Muscle of back (tissue), 3 donors: ENCODE measurements at regions not wholly inside any gene's neighbourhood (a gene's known extent, or its start where the extent isn't known, plus 50 kb on each side); places are given as distances from the start of the nearest gene placed in this dataset.
A peak's percentile ranks its signal among the peaks of the same experiment; 100 is the strongest.
"Not testable (repeated sequence)": the region's sequence is repeated elsewhere in the genome, so short reads cannot be mapped to it uniquely, and the experiment has no call there.

Source experiments
- DNase-seq, 3 donors: peaks; one replicate each; pipeline versions ENCODE4 v3.0.0 to v3.0.0-alpha.2; 2013

DNA sequence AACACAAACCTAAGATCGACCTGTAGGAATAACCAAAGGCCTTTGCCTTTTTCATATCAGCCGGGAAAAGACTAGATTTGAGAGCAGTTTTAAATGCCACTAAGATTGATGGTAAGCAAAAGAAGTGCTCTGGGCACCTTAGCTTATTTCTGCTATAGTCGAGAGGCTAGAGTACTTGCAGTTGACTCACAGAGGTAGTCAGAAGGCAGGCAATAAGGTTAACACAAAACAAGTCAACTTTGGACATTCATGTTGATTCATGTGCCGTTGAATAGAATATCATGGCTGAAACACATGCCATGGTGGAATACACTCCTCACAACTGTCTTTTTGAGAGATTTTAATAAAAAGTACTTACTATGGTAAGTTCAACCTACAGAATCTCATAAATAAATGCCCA is 507.6 kb downstream of the ZEB2 start:
- DNase-seq = no peak

DNA sequence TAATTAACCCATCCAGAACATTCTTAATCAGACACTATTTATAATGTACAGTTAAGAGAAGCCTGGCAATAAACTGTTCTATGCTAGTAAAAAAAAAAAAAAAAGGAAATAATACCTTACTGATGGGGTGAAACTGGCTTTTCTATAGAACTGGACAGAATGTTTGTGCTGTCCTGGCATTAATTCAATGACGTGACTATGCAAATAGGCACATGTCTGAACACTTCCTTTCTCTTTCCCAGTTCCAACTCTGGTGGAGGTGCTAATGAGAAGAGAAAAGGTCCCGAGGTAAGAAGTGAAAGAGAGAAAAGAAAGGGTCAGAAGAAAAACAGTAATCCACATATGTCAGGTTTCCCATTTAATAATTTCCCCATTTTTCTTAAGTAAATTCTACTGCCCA is 508.4 kb downstream of the ZEB2 start:
- DNase-seq = no peak

DNA sequence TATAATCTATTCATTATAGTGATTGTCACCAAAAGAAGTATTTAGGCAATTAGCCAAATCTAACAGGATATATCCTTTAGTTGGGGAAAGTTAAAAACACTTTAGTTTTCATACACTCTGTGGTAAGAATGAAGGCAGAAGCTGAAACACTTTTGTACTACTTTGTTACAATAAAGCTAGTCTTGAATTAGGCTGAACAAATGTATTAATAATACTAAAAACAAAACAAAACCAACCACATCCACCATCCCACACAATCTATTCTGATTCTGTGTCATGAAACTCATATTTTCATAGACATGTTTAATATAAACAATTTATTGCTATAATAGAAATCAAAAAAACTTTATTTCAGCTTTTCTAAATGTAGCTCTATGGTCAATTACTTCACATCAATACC is 508.8 kb downstream of the ZEB2 start:
- DNase-seq = no peak

DNA sequence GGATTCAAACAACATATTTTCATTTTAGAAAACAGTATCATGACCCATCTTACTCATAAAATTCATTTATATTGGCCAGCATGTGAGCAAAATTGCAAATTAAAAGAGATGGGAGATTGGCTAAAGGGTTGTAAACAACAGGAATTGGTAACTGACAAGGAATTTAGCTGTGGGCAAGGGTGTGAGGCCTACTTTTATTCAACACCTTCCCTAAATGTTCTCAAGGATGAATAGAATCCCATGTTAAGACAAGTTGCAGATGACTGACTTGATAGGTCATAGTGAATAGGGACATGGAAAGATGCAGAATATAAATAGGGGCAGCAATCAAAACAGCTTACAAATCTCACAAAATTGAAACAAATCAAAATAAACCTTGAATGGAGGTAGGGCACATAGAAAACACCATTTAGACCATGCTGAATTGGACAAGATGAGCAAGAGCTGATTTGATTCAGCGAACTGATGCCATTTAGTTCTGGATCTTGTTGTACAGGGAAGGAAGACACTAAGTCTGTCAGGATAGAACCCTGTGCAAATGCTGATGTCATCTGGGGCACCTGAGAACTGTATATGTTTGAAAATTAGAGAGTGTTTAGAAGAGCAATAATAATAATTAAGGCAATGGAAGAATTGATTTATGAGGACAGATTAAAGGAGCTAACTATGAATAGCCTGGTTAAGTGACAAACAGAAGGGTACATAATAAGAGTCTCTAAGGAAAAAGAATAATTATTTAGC is 509.7 kb downstream of the ZEB2 start:
- no peak for DNase-seq

DNA sequence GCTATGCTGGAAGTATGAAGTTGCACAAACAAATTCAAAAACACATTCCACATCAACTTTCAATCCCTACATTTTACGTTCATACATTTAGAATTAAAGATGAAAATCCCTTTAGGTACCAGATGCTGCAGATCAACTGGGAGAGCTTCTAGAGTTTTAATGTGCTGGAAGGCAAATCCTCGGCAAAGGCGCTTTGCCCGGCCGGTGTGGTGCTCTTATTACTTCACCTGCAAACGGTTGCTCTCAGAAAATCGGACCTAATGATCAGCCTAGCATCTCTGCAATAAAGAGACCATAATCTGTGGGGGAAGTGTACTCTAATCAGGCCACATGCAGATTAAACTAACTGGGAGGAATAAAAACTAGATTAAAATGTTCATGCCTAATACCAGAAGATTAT is 513.8 kb downstream of the ZEB2 start:
- DNase-seq = no peak

DNA sequence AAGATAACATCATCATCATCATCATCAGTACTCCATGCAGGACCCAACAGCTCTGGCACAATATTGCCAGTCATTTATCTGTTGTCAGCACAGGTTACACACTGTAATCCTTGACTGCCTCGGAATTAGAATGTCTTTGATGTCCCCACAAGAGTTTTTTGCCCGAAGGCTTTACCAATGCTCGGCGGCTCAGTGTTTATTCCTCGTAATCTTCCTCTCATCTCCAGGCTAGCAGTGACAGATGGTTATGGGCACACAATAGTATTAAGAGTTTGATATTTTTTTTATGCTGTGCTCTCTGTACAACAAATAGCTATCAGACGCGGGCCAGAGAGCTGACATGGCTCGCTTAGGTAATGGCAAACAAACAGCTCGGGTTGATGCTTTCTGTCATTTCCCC is 515.2 kb downstream of the ZEB2 start:
- DNase-seq = no peak

DNA sequence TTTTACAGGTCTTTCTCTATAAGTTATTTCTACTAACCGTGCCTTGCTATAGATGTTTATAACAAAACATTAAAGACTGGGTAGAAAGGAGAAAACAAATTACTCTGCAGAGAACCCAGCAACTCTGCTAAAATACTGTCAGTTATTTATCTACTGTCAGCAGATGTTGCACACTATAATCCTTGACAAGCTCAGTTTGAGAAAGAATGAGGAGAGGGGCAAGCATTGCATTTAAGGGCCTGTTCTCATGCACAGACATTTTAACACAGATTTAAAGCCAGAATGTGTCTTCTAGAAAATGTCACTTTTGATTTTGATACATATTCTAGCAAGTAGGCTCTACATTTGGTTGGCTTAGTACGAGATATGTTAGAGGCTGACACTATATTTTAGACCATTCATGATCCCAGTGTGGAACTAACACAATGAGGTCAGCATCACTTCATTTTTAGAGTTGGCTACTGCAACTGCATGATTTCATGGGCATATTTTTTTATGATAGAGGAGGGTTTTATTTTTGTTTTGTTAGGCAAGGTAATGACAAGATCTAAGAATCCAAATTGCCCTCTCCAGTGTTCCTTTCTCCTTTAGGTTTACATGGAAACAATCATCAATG is 516.4 kb downstream of the ZEB2 start:
- DNase-seq = no peak

DNA sequence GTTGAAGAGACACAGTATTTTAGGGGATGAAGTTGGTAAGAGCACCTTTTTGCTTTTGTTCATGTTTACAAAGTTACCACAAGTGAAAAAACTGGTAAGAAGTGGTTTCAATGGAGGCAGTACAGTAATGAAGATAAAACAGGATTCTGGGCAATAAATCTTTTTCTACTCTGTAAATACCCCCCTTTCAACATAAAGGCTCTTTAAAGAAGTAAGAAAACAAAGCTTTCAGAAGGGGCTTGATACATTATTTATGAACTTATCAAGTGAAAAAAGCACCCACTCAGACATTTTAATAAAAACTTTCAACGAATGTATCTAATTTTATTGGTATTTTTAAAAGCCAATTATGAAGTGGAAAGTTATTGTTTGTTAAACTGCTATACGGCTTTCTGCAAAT is 522.9 kb downstream of the ZEB2 start:
- DNase-seq = no peak

DNA sequence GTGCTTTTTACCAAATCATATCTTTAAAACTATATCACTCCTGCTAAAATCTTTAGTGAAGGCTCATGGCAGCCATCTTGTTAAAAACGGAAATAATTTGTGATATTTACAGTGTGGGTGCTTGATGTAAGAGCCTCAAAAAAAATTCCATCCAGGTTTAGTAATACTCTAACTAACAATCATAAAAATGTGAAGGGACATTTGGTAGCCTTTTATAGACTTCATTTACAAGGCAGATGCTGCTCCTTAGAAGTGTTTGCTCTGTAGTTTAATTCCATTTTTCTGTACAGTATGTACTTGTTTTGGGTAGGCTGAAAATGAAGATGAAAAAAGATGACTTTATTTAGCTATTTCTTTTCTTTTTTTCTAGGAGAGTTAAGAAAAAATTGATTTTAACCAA is 525.0 kb downstream of the ZEB2 start:
- no peak for DNase-seq

DNA sequence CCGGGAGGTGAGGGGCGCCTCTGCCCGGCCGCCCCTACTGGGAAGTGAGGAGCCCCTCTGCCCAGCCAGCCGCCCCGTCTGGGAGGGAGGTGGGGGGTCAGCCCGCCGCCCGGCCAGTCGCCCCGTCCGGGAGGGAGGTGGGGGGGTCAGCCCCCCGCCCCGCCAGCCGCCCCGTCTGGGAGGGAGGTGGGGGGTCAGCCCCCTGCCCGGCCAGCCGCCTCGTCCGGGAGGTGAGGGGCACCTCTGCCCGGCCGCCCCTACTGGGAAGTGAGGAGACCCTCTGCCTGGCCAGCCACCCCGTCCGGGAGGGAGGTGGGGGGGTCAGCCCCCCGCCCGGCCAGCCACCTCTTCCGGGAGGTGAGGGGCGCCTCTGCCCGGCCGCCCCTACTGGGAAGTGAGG is 528.3 kb downstream of the ZEB2 start:
- not testable (repeated sequence) for DNase-seq

DNA sequence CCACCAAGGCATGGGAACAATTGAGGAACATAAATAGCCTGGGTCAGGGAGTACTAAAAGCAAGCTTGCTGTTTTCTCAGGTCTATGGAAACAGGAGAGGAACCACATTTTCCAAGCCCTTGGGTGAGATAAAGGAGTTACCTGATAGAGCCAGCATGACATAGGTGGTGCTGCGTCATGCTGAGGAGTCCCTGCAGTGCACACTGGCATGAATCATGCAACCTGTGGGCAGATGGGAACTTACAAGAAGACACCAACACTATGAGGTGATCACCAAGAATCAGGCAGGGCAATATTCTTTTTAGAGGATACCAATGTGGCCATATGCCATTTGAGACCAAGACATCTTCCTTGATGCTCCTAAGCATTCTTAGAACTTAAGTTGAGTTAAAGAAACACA is 531.8 kb downstream of the ZEB2 start:
- no peak for DNase-seq

DNA sequence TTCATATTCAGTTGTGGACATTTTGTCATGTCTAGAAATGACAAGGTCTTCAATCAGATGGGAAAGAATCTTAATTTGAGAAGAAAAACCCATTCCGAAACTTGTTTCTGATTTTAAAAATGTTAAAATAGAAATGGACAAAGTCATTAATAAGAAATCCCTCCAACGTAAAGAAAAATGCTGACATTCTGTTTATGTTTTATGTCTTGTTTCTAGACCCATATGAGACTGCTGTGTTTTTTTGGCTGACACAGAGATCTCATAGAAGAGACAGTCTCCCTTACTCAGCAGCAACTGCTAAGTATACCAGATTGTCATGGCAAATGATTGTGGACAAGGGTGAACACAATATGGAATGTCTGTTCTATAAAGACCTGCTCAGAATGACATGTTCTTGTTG is 538.5 kb downstream of the ZEB2 start:
- DNase-seq = no peak

DNA sequence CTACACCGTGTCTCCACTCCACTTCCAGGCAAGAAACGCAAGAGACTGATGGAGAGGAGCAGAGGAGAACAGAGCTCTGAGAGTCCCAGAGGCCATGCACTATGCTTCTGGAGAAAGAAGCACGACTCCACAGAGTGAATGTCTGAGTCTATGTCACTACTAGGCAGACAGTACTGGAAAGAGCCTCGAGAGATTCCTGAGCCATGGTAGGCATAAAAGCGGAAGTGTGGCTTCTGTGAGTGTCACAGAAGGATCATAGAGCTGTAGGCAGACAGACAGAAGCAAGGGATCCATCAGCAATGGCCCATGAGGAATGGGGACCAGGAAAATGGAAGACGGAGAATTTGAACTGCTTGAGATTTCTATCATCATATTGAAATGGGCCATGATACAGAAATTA is 542.6 kb downstream of the ZEB2 start:
- DNase-seq = no peak

DNA sequence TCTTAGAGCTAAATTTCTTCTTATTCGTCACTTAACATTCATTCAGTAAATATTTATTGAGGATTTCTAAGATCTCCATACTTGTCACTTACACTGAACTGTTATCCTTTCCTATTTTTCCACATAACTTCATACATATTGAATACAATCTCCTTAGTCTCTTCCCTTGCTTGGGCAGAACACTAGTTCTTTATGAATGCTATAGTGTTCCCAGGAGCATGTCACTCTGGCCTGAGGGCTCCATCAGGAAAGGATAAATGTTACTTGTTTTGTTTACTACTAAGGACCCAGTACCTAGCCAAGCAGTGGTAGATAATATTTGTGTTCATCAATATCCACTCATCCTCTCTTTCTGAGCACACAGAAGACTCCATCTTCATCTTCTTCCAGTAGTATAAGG is 544.7 kb downstream of the ZEB2 start:
- DNase-seq = no peak

DNA sequence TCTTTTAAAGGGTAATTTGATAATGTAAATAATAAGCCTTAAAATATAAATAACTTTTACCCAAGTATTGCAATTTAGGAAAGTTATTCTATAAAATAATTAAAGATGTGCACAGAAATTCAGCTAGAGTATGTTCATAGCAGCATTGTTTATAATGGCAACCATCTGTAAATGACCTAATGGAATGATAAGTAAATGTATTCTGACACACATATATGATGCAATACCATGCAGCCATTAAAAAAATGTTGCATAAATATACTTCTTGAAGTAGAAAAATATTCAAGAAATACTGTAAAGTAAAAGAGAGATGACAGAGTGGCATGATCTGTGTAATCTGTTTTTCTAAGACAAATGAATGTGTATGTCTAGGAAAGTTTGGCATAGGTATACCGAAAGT is 545.7 kb downstream of the ZEB2 start:
- DNase-seq = no peak

DNA sequence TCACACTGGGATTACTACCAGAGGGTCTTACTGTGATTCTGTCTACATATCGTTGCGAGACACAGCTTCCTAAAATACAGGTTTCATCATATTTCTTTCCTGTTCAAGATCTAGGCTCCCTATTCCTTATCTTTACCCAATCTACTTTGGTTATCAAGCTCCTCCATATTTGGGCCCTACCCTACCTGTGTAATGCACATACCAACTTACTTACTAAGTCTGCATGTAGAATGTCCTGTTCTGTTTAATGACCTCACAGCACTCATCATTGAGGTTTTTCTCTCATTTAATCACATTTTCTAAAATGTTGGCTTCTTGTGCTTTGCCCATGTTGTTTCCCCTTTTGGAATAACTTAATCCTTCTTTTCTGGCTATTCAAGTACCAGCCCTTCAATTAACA is 551.1 kb downstream of the ZEB2 start:
- DNase-seq = no peak

DNA sequence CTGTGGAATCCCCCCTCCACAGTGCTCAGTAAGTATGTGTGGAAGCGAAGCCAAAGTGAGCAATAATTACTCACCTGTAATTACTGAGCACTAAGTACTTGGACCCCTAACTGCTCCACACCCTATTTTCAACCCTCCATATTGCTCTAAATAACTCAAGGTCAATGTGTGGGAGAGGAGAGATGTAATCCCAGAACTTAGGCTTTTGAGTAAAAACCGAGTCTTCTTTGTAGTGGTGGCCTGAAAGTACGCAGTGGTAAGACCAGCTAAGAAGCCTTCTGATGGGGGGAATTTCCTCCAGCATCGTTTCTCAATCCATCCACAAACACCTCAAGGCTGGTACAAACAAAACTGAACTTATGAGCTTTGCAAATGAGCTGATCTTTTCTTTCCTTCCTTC is 551.6 kb downstream of the ZEB2 start:
- no peak for DNase-seq

DNA sequence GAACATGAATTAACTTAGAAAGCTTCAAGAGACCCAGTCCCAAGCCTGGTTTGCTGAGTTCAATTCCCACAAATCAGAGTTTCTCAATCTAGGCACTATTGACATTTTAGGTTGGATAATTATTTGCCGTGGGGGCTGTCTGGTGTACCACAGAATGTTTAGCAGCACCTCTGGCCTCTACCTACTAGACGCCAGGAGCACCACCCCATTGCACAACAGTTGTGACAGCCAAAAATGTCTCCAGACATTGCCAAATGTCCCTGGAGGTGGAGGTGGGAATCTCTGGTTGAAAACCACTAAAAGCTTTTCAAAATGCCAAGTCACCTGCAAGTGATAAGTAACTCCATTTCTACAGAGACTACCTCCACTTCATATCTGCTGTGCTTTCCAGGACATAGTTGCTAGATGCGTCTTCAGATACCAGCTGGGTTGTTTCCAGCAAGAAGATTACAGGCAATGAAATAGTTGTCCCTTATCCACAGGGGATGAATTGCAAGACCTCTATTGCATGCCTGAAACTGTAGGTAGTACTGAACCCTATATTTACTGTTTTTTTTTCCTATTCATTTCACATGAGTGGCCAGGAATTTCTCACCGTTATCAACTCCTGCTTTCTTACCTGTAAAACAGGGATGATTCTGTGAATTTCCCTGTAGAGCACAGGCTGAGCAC is 554.3 kb downstream of the ZEB2 start:
- no peak for DNase-seq

DNA sequence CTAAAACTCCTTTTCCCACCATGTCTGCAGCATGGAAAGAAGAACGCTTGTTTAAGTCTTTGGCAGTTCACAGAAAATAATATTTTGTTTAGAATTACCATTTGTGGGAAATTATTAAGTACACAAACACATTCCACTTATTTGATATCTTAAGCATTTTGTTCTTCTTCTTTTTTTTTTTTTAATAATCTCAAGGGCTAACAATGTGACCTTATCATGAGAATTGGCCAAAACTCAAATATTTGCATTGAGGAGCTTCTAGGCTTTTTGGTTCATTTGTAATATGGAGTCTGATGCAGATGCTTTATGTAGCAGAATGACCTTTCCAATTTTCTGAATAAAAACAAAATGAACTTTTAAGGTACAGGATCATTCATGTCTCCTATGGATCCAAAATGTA is 555.0 kb downstream of the ZEB2 start:
- DNase-seq = no peak

DNA sequence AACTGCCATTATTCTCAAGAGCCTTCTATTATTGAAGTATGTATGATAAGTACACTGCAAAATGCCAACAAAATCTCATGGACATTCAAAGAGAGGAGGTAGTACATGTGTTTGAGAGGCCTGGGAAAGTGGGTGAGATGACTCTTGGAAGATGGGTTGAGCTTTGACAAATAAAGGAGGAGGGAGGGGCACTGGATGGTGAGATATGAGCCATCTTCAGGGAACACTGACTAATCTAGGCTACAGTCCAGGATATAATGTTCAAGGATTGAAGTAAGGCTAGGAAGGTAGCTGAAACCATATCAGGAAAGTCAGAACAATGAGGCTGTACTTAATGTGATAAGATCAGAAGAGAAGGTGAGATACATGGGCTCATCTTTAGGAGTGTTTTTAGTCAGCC is 559.7 kb downstream of the ZEB2 start:
- no peak for DNase-seq

DNA sequence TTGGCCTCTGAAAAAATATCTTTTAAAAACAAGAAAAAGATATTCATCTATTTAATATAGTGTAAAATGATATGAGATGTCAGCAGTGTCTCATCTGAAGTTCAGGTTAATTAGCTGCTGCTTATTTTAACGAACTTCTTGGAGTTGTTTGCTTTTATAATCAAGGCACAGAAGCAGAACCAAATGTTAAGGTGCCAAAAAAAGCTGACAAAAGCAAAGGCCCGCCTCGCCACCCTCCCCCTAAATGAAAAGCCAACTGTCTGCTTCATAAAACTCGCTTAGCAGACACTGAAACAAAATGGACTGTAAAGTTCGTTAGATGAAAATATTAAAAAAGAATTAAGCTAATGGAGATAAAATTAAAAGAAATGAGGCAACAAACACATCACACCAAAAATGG is 562.6 kb downstream of the ZEB2 start:
- no peak for DNase-seq

DNA sequence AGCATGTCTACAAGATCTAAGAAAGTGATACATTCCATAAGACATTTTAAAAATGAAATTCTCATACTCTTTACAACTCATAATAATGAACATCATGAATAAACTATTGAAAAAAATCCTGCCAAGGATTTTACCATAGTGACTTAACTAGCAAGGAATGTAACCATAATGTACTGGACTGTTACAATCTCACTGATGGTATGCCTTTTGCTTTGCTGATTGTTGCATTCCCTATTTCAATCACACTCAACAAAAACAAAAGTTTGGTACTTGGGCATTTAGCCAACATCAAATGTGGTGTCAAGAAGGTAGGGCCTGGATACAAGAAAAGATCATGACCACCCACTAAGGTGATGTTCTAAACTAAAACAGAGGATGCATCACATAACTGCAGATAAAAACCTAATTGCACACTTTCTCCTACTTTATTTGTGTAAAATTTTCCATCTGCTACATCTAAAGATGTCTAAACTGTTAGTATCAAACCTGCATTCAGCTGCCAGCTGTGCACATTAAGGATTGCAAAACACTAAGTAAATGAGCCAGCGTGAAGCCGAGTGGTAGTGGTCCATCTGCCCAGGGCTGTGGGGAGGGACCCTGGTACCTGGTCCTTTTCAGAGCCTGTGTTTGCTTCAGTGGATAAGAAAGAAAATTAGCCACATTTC is 564.4 kb downstream of the ZEB2 start:
- peak in 2 of 3 donors; percentile 39 to 71 for DNase-seq

DNA sequence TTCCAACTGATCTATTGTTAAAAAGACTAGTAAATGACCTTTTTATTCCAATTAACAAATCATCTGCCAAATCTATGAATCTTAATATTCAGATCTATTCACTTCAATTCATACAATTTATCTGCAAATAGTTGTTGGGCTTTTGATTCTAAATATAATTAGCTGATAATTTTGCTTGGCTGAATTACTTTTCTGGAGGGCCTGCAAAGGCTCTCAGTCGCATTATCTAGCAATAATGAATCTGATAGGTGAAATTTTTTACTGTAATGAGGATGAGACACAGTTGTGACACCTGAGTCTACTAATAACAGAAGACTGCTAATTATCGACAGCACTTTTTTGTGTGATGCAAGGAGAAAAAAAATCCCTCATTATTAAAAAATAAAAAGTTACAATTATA is 565.1 kb downstream of the ZEB2 start:
- no peak for DNase-seq
